ENCODE measurements at regions not wholly inside any gene's neighbourhood (a gene's known extent, or its start where the extent isn't known, plus 50 kb on each side); places are given as distances from the start of the nearest gene placed in this dataset.

DNA sequence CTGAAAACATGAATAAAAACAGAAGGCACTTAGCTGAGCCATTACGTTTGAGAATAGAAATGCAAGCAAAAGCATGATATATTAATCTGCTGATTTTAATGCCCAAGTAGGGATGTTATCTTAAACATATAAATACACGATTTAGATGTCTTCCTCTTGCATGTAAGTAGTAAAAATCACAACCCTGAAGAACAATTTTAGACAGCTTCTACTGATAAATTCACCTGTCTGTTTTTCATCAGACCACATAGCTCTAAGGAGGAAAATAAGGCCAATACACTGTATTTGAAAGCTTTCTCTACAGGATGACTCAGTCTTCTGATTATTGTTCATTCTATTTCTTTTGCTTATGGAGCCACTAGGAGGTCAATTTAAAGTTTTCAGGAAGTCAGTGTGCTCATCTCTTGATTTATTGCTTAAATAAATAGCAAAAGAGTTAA, 210.9 kb upstream of the CHRM2 start (continued):
- TF ChIP-seq RBBP5 (IDR thresholded peaks at IDR 0.05; ENCODE audit: borderline replicate concordance, low read depth, low read length): no peak
- no peak for TF ChIP-seq NRF1 (IDR thresholded peaks at IDR 0.05; ENCODE audit: low read depth, low read length)
- no peak for TF ChIP-seq SIX5 (IDR thresholded peaks at IDR 0.05; ENCODE audit: low read depth, low read length)
- TF ChIP-seq, protein P1, sequence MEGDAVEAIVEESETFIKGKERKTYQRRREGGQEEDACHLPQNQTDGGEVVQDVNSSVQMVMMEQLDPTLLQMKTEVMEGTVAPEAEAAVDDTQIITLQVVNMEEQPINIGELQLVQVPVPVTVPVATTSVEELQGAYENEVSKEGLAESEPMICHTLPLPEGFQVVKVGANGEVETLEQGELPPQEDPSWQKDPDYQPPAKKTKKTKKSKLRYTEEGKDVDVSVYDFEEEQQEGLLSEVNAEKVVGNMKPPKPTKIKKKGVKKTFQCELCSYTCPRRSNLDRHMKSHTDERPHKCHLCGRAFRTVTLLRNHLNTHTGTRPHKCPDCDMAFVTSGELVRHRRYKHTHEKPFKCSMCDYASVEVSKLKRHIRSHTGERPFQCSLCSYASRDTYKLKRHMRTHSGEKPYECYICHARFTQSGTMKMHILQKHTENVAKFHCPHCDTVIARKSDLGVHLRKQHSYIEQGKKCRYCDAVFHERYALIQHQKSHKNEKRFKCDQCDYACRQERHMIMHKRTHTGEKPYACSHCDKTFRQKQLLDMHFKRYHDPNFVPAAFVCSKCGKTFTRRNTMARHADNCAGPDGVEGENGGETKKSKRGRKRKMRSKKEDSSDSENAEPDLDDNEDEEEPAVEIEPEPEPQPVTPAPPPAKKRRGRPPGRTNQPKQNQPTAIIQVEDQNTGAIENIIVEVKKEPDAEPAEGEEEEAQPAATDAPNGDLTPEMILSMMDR (IDR thresholded peaks at IDR 0.05; ENCODE audit: control extremely low read depth in 1 of 3, insufficient read depth in 1 of 3, low read depth in 1 of 3, low read length in 3 of 3): no peak
- TF ChIP-seq EGR1 (IDR thresholded peaks at IDR 0.05; ENCODE audit: borderline replicate concordance, low read depth, low read length): no peak
- TF ChIP-seq, protein P2, sequence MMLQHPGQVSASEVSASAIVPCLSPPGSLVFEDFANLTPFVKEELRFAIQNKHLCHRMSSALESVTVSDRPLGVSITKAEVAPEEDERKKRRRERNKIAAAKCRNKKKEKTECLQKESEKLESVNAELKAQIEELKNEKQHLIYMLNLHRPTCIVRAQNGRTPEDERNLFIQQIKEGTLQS (IDR thresholded peaks at IDR 0.05; ENCODE audit: insufficient read depth, low read depth, low read length): no peak
- no peak for TF ChIP-seq BCL11A (IDR thresholded peaks at IDR 0.05; ENCODE audit: low read depth in 2 of 2, low read length in 2 of 2)
- TF ChIP-seq, protein P3, sequence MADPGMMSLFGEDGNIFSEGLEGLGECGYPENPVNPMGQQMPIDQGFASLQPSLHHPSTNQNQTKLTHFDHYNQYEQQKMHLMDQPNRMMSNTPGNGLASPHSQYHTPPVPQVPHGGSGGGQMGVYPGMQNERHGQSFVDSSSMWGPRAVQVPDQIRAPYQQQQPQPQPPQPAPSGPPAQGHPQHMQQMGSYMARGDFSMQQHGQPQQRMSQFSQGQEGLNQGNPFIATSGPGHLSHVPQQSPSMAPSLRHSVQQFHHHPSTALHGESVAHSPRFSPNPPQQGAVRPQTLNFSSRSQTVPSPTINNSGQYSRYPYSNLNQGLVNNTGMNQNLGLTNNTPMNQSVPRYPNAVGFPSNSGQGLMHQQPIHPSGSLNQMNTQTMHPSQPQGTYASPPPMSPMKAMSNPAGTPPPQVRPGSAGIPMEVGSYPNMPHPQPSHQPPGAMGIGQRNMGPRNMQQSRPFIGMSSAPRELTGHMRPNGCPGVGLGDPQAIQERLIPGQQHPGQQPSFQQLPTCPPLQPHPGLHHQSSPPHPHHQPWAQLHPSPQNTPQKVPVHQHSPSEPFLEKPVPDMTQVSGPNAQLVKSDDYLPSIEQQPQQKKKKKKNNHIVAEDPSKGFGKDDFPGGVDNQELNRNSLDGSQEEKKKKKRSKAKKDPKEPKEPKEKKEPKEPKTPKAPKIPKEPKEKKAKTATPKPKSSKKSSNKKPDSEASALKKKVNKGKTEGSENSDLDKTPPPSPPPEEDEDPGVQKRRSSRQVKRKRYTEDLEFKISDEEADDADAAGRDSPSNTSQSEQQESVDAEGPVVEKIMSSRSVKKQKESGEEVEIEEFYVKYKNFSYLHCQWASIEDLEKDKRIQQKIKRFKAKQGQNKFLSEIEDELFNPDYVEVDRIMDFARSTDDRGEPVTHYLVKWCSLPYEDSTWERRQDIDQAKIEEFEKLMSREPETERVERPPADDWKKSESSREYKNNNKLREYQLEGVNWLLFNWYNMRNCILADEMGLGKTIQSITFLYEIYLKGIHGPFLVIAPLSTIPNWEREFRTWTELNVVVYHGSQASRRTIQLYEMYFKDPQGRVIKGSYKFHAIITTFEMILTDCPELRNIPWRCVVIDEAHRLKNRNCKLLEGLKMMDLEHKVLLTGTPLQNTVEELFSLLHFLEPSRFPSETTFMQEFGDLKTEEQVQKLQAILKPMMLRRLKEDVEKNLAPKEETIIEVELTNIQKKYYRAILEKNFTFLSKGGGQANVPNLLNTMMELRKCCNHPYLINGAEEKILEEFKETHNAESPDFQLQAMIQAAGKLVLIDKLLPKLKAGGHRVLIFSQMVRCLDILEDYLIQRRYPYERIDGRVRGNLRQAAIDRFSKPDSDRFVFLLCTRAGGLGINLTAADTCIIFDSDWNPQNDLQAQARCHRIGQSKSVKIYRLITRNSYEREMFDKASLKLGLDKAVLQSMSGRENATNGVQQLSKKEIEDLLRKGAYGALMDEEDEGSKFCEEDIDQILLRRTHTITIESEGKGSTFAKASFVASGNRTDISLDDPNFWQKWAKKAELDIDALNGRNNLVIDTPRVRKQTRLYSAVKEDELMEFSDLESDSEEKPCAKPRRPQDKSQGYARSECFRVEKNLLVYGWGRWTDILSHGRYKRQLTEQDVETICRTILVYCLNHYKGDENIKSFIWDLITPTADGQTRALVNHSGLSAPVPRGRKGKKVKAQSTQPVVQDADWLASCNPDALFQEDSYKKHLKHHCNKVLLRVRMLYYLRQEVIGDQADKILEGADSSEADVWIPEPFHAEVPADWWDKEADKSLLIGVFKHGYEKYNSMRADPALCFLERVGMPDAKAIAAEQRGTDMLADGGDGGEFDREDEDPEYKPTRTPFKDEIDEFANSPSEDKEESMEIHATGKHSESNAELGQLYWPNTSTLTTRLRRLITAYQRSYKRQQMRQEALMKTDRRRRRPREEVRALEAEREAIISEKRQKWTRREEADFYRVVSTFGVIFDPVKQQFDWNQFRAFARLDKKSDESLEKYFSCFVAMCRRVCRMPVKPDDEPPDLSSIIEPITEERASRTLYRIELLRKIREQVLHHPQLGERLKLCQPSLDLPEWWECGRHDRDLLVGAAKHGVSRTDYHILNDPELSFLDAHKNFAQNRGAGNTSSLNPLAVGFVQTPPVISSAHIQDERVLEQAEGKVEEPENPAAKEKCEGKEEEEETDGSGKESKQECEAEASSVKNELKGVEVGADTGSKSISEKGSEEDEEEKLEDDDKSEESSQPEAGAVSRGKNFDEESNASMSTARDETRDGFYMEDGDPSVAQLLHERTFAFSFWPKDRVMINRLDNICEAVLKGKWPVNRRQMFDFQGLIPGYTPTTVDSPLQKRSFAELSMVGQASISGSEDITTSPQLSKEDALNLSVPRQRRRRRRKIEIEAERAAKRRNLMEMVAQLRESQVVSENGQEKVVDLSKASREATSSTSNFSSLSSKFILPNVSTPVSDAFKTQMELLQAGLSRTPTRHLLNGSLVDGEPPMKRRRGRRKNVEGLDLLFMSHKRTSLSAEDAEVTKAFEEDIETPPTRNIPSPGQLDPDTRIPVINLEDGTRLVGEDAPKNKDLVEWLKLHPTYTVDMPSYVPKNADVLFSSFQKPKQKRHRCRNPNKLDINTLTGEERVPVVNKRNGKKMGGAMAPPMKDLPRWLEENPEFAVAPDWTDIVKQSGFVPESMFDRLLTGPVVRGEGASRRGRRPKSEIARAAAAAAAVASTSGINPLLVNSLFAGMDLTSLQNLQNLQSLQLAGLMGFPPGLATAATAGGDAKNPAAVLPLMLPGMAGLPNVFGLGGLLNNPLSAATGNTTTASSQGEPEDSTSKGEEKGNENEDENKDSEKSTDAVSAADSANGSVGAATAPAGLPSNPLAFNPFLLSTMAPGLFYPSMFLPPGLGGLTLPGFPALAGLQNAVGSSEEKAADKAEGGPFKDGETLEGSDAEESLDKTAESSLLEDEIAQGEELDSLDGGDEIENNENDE (IDR thresholded peaks at IDR 0.05; ENCODE audit: insufficient replicate concordance, low read length): no peak
